ENCODE measurements at regions not wholly inside any gene's neighbourhood (a gene's known extent, or its start where the extent isn't known, plus 50 kb on each side); places are given as distances from the start of the nearest gene placed in this dataset.

- no peak for TF ChIP-seq CTCF (IDR thresholded peaks at IDR 0.05)
- no peak for TF ChIP-seq POLR2A (IDR thresholded peaks at IDR 0.05)
- no peak for TF ChIP-seq EP300 (IDR thresholded peaks at IDR 0.05; ENCODE audit: low read depth)
- TF ChIP-seq POLR2AphosphoS5 (IDR thresholded peaks at IDR 0.05) = no peak
Measured at GRCh38 chr21:28738420-28738704, 254.3 kb downstream of the LTN1 start.

Measured in transverse colon (tissue), 4 donors.